Thyroid gland (tissue), 4 donors: ENCODE measurements at regions not wholly inside any gene's neighbourhood (a gene's known extent, or its start where the extent isn't known, plus 50 kb on each side); places are given as distances from the start of the nearest gene placed in this dataset.
A peak's percentile ranks its signal among the peaks of the same experiment; 100 is the strongest.

Experiments used
- DNase-seq, 2 donors: peaks; one replicate each; pipeline ENCODE4 v3.0.0-alpha.2; 2019
- H3K27ac ChIP-seq, 3 donors: fragments of 200-600 bp; sonication (generic); 1 replicate in 2 of 3; 2 replicates in 1 of 3; pipeline ENCODE4 v1.5.1; 2016 to 2019; ENCODE audit warnings: mild to moderate bottlenecking in 1 of 3, moderate library complexity in 1 of 3
- H3K27me3 ChIP-seq: fragments of 200-600 bp; sonication (generic); one replicate; pipeline ENCODE4 v1.5.1; 2019
- H3K36me3 ChIP-seq, 2 donors: fragments of 200-600 bp; sonication (generic); one replicate each; pipeline ENCODE4 v1.5.1; 2016 to 2019
- H3K4me1 ChIP-seq, 2 donors: fragments of 200-600 bp; sonication (generic); one replicate each; pipeline ENCODE4 v1.5.1; 2017 to 2019
- H3K4me3 ChIP-seq, 3 donors: fragments of 200-600 bp; sonication (generic); replicated peaks in 1 of 3; 1 replicate in 2 of 3; 2 replicates in 1 of 3; pipeline ENCODE4 v1.5.1; 2016; ENCODE audit warnings: mild to moderate bottlenecking in 1 of 3
- H3K9me3 ChIP-seq: fragments of 200-600 bp; sonication (generic); one replicate; pipeline ENCODE4 v1.5.1; 2017
- CTCF ChIP-seq, 6 experiments: fragments of 200-600 bp in 3 of 6; fragments of 450-650 bp in 3 of 6; sonication (generic) in 3 of 6; IDR thresholded peaks; one replicate each; pipeline ENCODE4 v1.5.1; 2016 to 2019; ENCODE audit warnings: antibody characterized with exemption in 6 of 6, mild to moderate bottlenecking in 2 of 6, inconsistent platforms in 1 of 6, moderate library complexity in 1 of 6
- POLR2A ChIP-seq, 2 donors: fragments of 450-650 bp; IDR thresholded peaks; one replicate each; pipeline ENCODE4 v1.6.1; 2017; ENCODE audit warnings: antibody characterized with exemption in 2 of 2, mild to moderate bottlenecking in 2 of 2, moderate library complexity in 1 of 2
- WGBS, 2 donors: methylation state at CpG; one replicate each; pipeline ENCODE4 v1.1.5; 2017; 5-methylcytosine and 5-hydroxymethylcytosine counted together
- intact Hi-C: fragments of 100-400 bp; cut with DNase I; formaldehyde crosslinking; loops from one replicate; pipeline ENCODE4 v1.15.1; 2023

DNA sequence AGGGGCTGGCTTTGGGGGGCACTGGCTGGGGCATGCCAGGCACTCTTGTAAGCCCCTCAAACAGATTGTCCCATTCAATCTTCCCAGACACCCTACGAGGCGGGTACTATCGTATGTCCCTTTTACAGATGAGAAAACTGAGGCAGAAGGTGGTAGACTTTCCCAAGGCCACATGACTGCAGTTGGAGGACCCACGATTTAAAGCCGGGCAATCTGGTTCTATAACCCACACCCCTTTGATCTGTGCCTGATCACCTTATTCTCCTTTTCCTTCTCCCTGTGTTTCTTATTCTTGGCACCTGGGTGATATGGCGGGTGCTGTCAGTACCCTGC lies 146.3 kb upstream of the IRX3 start:
- TF ChIP-seq POLR2A (IDR thresholded peaks at IDR 0.05) (no peak), CTCF (IDR thresholded peaks at IDR 0.05) (peak in 1 of 6 experiments; percentile 53)
- Histone ChIP-seq H3K4me1 (peaks cover 41 to 52% of the 10 kb centered on the region in 2 donors), H3K27me3 (no peaks in the 10 kb centered on the region), H3K9me3 (no peaks in the 10 kb centered on the region), H3K36me3 (no peaks in the 10 kb centered on the region), H3K27ac (peak overlapping the region; percentile 72 to 96 (median 90)), H3K4me3 (no peak overlapping the region)
- 80 to 85% methylated on average over 6 of the region's 6 CpGs for WGBS, 2 donors
- intact Hi-C loops = loop anchor here (10.0 kb wide), 1 partner anchor 88 kb away; no protein-coding TSS in a partner anchor
- DNase-seq = no peak

- H3K4me1 ChIP-seq = peaks cover 39 to 50% of the 10 kb centered on the region in 2 donors
- H3K27me3 ChIP-seq = no peaks in the 10 kb centered on the region
- no peaks in the 10 kb centered on the region for H3K36me3 ChIP-seq
- WGBS, 2 donors = 24 to 30% methylated on average over 23 of the region's 23 CpGs
- peak overlapping the region; percentile 87 to 96 (median 90) for H3K27ac ChIP-seq
- no peaks in the 10 kb centered on the region for H3K9me3 ChIP-seq
- H3K4me3 ChIP-seq = no peak overlapping the region
- TF ChIP-seq CTCF (IDR thresholded peaks at IDR 0.05) (peak in 3 of 6 experiments; percentile 34 to 51 (median 38)), POLR2A (IDR thresholded peaks at IDR 0.05) (no peak)
- intact Hi-C loops = loop anchor here (10.0 kb wide), 1 partner anchor 87 kb away; no protein-coding TSS in a partner anchor
- peak; percentile 93 to 94 for DNase-seq
Observed at GRCh38 chr16:54431997-54432896, 145.7 kb upstream of the IRX3 start.

DNA sequence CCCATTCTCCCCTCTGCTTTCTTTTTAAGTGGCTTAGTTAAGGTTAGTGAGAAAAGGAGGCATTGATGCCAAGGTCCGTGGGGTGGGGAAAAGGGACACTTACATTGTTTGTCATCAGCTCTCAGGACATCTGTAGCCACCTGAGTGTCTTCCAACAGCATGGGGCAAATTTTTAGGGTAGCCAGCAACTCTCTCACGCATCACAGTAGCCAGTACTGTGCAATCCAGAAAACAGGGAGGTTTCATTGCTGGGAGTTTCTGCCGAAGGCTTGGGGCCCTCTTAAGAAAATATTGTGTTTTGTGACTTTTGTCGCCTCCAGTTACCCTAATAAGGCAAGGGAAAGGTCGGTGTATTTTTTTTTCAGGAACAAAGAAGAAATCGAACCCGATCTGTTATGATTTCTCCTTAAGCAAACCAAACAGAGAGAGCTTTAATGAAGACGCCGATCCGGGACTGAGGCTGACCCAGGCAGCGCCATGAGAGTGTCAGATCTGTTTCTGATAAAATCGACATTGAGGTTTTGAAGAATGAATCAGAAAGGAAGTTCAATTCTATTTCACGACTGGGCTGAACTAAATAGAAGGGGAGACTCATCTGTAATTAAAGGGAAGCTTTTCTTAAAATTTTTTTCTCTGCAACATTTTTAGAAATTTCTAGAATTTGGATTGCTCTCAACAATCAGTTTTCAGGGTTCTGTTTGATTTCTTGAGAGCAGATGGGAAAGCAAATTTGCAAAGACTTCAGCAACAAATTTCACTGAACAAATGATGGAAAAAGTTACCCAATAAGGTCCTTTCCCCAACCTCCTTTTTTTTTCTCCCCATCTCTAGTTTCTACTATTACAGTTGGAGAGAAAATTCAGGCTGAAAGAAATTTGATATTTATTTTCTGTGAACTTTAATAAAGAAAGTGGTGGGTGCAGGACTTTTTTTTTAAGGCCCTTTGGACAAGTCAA lies 144.7 kb upstream of the IRX3 start:
- Histone ChIP-seq H3K27me3 (no peaks in the 10 kb centered on the region), H3K27ac (peak overlapping the region; percentile 87 to 96 (median 90))

DNA sequence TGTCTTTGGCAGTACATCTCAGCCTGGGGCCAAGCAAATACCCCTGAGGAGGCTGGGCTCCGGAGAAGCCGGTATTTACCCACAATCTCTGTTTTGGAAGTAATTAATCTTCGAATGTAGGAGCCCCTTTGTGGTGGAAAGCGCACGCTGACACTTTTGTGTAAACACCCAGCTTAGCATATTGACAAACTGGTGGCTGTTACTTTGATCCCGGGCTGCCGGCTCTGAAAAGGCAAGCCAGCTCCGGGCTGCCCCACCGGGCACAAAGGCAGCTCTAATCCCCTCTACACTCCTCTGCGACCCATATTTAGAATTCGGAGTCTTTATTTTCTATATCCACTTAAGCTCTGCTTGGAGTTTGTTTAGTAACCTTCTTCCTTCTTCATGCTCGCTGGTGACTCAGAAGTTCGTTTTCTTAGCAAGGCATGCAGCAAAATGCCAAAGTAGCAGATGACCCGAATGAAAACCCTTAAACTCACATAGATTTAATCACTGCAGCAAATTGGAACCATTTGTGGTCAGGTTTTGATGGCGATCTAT lies 144.0 kb upstream of the IRX3 start:
- no peaks in the 10 kb centered on the region for H3K27me3 ChIP-seq
- no peaks in the 10 kb centered on the region for H3K9me3 ChIP-seq
- no peak overlapping the region for H3K4me3 ChIP-seq
- H3K27ac ChIP-seq = peak overlapping the region; percentile 87 to 96 (median 90)
- no peaks in the 10 kb centered on the region for H3K36me3 ChIP-seq
- WGBS, 2 donors = 14 to 21% methylated on average over 15 of the region's 15 CpGs
- intact Hi-C loops = loop anchor here (10.0 kb wide), 1 partner anchor 86 kb away; no protein-coding TSS in a partner anchor
- peak in 1 of 2 donors; percentile 40 for DNase-seq
- peaks cover 31 to 35% of the 10 kb centered on the region in 2 donors for H3K4me1 ChIP-seq
- TF ChIP-seq CTCF (IDR thresholded peaks at IDR 0.05) (no peak), POLR2A (IDR thresholded peaks at IDR 0.05) (no peak)

More for the DNA sequence above, 144.7 kb upstream of the IRX3 start:
- Histone ChIP-seq H3K4me3 (no peak overlapping the region), H3K4me1 (peaks cover 31 to 41% of the 10 kb centered on the region in 2 donors), H3K9me3 (no peaks in the 10 kb centered on the region), H3K36me3 (no peaks in the 10 kb centered on the region)
- DNase-seq = no peak
- intact Hi-C loops = loop anchor here (10.0 kb wide), 1 partner anchor 87 kb away; no protein-coding TSS in a partner anchor
- TF ChIP-seq CTCF (IDR thresholded peaks at IDR 0.05) (no peak), POLR2A (IDR thresholded peaks at IDR 0.05) (no peak)
- WGBS, 2 donors = 30 to 32% methylated on average over 13 of the region's 13 CpGs
